GM12875 (cell line): ENCODE measurements at regions not wholly inside any gene's neighbourhood (a gene's known extent, or its start where the extent isn't known, plus 50 kb on each side); places are given as distances from the start of the nearest gene placed in this dataset.

ENCODE experiments used
- H3K4me3 ChIP-seq: one replicate; pipeline ENCODE4 v1.5.1; 2011; ENCODE audit warnings: low read depth, low read length, control low read depth
- TF ChIP-seq, protein P1 (sequence below): IDR thresholded peaks from 2 replicates; pipeline ENCODE4 v1.5.1; 2011; ENCODE audit warnings: low read depth, mild to moderate bottlenecking, control low read depth, inconsistent platforms, low read length, moderate library complexity, borderline replicate concordance; ENCODE audit not compliant: insufficient read depth

- H3K4me3 ChIP-seq, result no peak overlapping the region
- TF ChIP-seq, protein P1, sequence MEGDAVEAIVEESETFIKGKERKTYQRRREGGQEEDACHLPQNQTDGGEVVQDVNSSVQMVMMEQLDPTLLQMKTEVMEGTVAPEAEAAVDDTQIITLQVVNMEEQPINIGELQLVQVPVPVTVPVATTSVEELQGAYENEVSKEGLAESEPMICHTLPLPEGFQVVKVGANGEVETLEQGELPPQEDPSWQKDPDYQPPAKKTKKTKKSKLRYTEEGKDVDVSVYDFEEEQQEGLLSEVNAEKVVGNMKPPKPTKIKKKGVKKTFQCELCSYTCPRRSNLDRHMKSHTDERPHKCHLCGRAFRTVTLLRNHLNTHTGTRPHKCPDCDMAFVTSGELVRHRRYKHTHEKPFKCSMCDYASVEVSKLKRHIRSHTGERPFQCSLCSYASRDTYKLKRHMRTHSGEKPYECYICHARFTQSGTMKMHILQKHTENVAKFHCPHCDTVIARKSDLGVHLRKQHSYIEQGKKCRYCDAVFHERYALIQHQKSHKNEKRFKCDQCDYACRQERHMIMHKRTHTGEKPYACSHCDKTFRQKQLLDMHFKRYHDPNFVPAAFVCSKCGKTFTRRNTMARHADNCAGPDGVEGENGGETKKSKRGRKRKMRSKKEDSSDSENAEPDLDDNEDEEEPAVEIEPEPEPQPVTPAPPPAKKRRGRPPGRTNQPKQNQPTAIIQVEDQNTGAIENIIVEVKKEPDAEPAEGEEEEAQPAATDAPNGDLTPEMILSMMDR, result no peak
Observed at GRCh38 chr2:37874470-37874869, 50.6 kb upstream of the RMDN2 start.
